ENCODE measurements at regions not wholly inside any gene's neighbourhood (a gene's known extent, or its start where the extent isn't known, plus 50 kb on each side); places are given as distances from the start of the nearest gene placed in this dataset.
A peak's percentile ranks its signal among the peaks of the same experiment; 100 is the strongest.

GRCh38 chr21:16262091-16262490 is 532.3 kb downstream of the USP25 start:
- no peak overlapping the region for H3K4me3 ChIP-seq
- DNase-seq (no peak), ATAC-seq (no peak)
- TF ChIP-seq, protein P1, sequence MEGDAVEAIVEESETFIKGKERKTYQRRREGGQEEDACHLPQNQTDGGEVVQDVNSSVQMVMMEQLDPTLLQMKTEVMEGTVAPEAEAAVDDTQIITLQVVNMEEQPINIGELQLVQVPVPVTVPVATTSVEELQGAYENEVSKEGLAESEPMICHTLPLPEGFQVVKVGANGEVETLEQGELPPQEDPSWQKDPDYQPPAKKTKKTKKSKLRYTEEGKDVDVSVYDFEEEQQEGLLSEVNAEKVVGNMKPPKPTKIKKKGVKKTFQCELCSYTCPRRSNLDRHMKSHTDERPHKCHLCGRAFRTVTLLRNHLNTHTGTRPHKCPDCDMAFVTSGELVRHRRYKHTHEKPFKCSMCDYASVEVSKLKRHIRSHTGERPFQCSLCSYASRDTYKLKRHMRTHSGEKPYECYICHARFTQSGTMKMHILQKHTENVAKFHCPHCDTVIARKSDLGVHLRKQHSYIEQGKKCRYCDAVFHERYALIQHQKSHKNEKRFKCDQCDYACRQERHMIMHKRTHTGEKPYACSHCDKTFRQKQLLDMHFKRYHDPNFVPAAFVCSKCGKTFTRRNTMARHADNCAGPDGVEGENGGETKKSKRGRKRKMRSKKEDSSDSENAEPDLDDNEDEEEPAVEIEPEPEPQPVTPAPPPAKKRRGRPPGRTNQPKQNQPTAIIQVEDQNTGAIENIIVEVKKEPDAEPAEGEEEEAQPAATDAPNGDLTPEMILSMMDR (IDR thresholded peaks at IDR 0.05), result no peak
- H3K9me3 ChIP-seq, result no peaks in the 10 kb centered on the region
- H3K27me3 ChIP-seq, result no peaks in the 10 kb centered on the region
- intact Hi-C loops (cut with DNase I), result no loop called here
- H3K27ac ChIP-seq, result no peak overlapping the region
- peaks cover 0 to 11% (median 0%) of the 10 kb centered on the region in 9 donors for H3K4me1 ChIP-seq
- H3K36me3 ChIP-seq, result no peaks in the 10 kb centered on the region

DNA sequence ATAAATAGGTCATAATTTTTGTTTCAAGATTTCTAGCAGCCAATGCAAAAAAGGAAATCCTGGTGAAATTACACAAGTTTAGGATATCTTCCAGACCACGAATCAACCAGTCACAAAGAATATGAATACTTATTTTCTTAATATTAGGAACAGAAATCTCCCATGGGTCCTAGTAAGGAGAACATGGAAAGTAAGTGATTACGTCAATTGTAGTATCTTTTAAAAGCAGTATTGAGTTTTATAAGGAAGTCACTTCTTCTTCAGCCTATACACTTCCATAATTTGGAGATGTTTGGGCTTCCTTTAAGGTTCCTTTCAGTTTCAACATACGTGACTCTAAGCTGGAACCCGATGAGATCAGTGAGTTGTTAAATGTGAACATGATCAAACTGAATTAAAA is 534.5 kb downstream of the USP25 start:
- H3K9me3 ChIP-seq, result no peaks in the 10 kb centered on the region
- peak overlapping the region in 7 of 10 donors; percentile 1 to 23 (median 16) for H3K4me3 ChIP-seq
- ATAC-seq (peak in 7 of 8 donors; percentile 39 to 75 (median 51)), DNase-seq (no peak)
- 45 to 58% methylated on average over 4 of the region's 4 CpGs for WGBS, 2 donors
- intact Hi-C loops (cut with DNase I), result no loop called here
- peak overlapping the region in 4 of 10 donors; percentile 19 to 62 (median 31) for H3K27ac ChIP-seq
- TF ChIP-seq, protein P1 (IDR thresholded peaks at IDR 0.05), result no peak
- no peaks in the 10 kb centered on the region for H3K27me3 ChIP-seq
- H3K4me1 ChIP-seq, result peaks cover 0 to 11% (median 0%) of the 10 kb centered on the region in 9 donors
- H3K36me3 ChIP-seq, result no peaks in the 10 kb centered on the region

GRCh38 chr21:16269476-16269875 is 539.7 kb downstream of the USP25 start:
- Histone ChIP-seq H3K4me3 (no peak overlapping the region), H3K4me1 (peaks cover 0 to 7% (median 0%) of the 10 kb centered on the region in 9 donors), H3K9me3 (no peaks in the 10 kb centered on the region), H3K27ac (no peak overlapping the region), H3K36me3 (no peaks in the 10 kb centered on the region), H3K27me3 (no peaks in the 10 kb centered on the region)
- intact Hi-C loops (cut with DNase I), result no loop called here
- no peak for DNase-seq
- 90 to 94% methylated on average over 1 of the region's 1 CpG for WGBS, 2 donors
- TF ChIP-seq, protein P1 (IDR thresholded peaks at IDR 0.05), result no peak
- ATAC-seq, result no peak

DNA sequence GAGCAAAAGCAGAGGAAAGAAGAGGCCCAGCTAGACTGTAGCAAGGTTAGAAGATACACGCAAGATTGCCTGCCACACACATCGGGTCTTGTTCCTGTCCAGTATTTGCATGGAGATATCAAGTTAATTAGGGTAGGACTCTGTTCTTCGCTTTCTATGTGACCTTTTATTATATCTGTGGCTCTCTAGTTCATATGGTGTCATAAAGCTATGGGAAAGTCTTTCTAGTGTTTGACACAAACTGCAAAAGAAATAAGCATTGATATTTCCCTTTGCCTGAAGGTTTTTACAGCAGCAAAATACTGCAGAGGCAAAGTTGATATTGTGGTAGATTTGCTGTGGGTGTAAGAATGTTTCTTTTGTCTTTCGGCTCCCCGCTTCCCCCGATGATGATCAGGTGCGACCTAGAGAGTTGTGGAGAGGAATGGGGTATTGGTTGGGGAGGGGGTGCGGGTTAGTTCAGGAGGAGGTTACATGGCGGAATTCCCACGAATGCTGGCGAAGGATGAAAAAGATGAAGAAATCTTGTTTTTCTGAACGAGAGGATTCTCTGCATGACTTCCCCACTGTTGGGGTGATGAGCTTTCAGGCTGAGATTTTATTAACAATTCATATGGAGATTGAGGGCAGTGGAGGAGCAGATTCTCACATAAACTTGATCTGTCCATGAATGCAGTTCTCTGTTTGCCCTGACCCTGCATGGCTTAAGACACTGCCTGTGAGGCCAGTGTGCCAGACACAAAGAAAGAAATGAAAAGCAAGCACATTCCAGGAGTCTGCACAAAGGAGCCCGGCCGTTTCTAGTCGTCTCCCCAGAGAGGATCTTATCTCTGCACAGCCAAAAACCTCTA is 550.2 kb downstream of the USP25 start:
- 44 to 50% methylated on average over 15 of the region's 15 CpGs for WGBS, 2 donors
- peak overlapping the region; percentile 4 to 78 (median 44) for H3K27ac ChIP-seq

More for the DNA sequence above, 550.2 kb downstream of the USP25 start:
- peaks cover 0 to 33% (median 13%) of the 10 kb centered on the region in 9 donors for H3K4me1 ChIP-seq
- no peaks in the 10 kb centered on the region for H3K36me3 ChIP-seq
- H3K27me3 ChIP-seq, result no peaks in the 10 kb centered on the region
- TF ChIP-seq, protein P1 (IDR thresholded peaks at IDR 0.05), result no peak
- ATAC-seq (peak; percentile 63 to 87 (median 77)), DNase-seq (peak in 1 of 2 donors; percentile 12)
- H3K9me3 ChIP-seq, result peaks cover 0 to 11% (median 0%) of the 10 kb centered on the region in 11 donors
- intact Hi-C loops (cut with DNase I), result loop anchor here in 1 of 10 donors (10.0 kb wide), 1 partner anchor 45 kb away; no protein-coding TSS in a partner anchor
- H3K4me3 ChIP-seq, result peak overlapping the region in 8 of 10 donors; percentile 2 to 46 (median 25)
